ENCODE measurements at regions not wholly inside any gene's neighbourhood (a gene's known extent, or its start where the extent isn't known, plus 50 kb on each side); places are given as distances from the start of the nearest gene placed in this dataset.

DNA sequence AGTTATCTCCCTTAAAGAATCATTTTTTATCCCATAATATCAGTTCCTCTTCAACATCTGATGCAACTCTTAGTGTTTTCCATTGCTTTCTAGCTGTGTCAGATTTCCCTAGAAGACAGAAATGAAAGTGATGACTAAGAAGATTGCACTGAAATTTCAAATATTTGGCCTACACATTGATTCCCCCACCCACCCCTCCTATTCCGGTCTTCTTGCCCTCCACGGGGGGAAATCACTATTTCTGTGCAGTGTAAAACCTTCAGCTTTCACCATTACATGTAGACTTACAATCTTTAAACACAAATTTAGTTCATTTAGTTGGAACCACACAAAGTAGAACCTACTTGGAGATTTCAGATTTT lies 63.7 kb upstream of the IL6 start:
- no peak for TF ChIP-seq CTCF (IDR thresholded peaks at IDR 0.05)
- TF ChIP-seq POLR2A (IDR thresholded peaks at IDR 0.05): no peak
- WGBS, 2 donors: 53 to 69% methylated on average over 2 of the region's 2 CpGs
- DNase-seq: no peak
- H3K4me3 ChIP-seq: no peak overlapping the region
- no peaks in the 10 kb centered on the region for H3K4me1 ChIP-seq
- no peak for ATAC-seq
- no peak overlapping the region for H3K27ac ChIP-seq
- no peaks in the 10 kb centered on the region for H3K27me3 ChIP-seq
- no peaks in the 10 kb centered on the region for H3K36me3 ChIP-seq (replicated peaks in 1 of 2; ENCODE audit: insufficient read depth in 1 of 2, low read depth in 2 of 2)
- intact Hi-C loops (cut with DNase I): no loop called here
- no peaks in the 10 kb centered on the region for H3K9me3 ChIP-seq

GRCh38 chr7:22662556-22663356 lies 64.2 kb upstream of the IL6 start:
- Histone ChIP-seq H3K27me3 (no peaks in the 10 kb centered on the region), H3K36me3 (replicated peaks in 1 of 2; ENCODE audit: insufficient read depth in 1 of 2, low read depth in 2 of 2) (no peaks in the 10 kb centered on the region), H3K4me3 (no peak overlapping the region), H3K27ac (no peak overlapping the region), H3K9me3 (no peaks in the 10 kb centered on the region), H3K4me1 (no peaks in the 10 kb centered on the region)
- ATAC-seq: no peak
- WGBS, 2 donors: 73 to 82% methylated on average over 3 of the region's 3 CpGs
- DNase-seq: no peak
- intact Hi-C loops (cut with DNase I): no loop called here
- TF ChIP-seq POLR2A (IDR thresholded peaks at IDR 0.05): no peak
- TF ChIP-seq CTCF (IDR thresholded peaks at IDR 0.05): no peak

GRCh38 chr7:22662036-22662435 lies 65.0 kb upstream of the IL6 start:
- no peaks in the 10 kb centered on the region for H3K27me3 ChIP-seq
- no peak overlapping the region for H3K27ac ChIP-seq
- no peak for TF ChIP-seq POLR2A (IDR thresholded peaks at IDR 0.05)
- DNase-seq (no peak), ATAC-seq (no peak)
- H3K4me3 ChIP-seq: no peak overlapping the region
- H3K9me3 ChIP-seq: no peaks in the 10 kb centered on the region
- intact Hi-C loops (cut with DNase I): no loop called here
- no peaks in the 10 kb centered on the region for H3K36me3 ChIP-seq (replicated peaks in 1 of 2; ENCODE audit: insufficient read depth in 1 of 2, low read depth in 2 of 2)
- no peaks in the 10 kb centered on the region for H3K4me1 ChIP-seq

- no peak overlapping the region for H3K4me3 ChIP-seq
- H3K27me3 ChIP-seq: no peaks in the 10 kb centered on the region
- no peaks in the 10 kb centered on the region for H3K36me3 ChIP-seq (replicated peaks in 1 of 2; ENCODE audit: insufficient read depth in 1 of 2, low read depth in 2 of 2)
- 47 to 54% methylated on average over 3 of the region's 3 CpGs for WGBS, 2 donors
- H3K27ac ChIP-seq: no peak overlapping the region
- H3K4me1 ChIP-seq: no peaks in the 10 kb centered on the region
- ATAC-seq (no peak), DNase-seq (no peak)
- H3K9me3 ChIP-seq: no peaks in the 10 kb centered on the region
- no peak for TF ChIP-seq POLR2A (IDR thresholded peaks at IDR 0.05)
- TF ChIP-seq CTCF (IDR thresholded peaks at IDR 0.05): peak in 5 of 7 experiments; percentile 5 to 34 (median 25)
- intact Hi-C loops (cut with DNase I): no loop called here
Observed at GRCh38 chr7:22660732-22661131, 66.3 kb upstream of the IL6 start.

- H3K4me3 ChIP-seq: no peak overlapping the region
- no peak overlapping the region for H3K27ac ChIP-seq
- intact Hi-C loops (cut with DNase I): no loop called here
- H3K27me3 ChIP-seq: no peaks in the 10 kb centered on the region
- DNase-seq (no peak), ATAC-seq (no peak)
- H3K4me1 ChIP-seq: no peaks in the 10 kb centered on the region
- H3K9me3 ChIP-seq: no peaks in the 10 kb centered on the region
- H3K36me3 ChIP-seq (replicated peaks in 1 of 2; ENCODE audit: insufficient read depth in 1 of 2, low read depth in 2 of 2): no peaks in the 10 kb centered on the region
- TF ChIP-seq POLR2A (IDR thresholded peaks at IDR 0.05): no peak
- no peak for TF ChIP-seq CTCF (IDR thresholded peaks at IDR 0.05)
- WGBS, 2 donors: 80 to 100% methylated on average over 1 of the region's 1 CpG
Observed at GRCh38 chr7:22660293-22660692, 66.7 kb upstream of the IL6 start.

Measured in body of pancreas (tissue), 4 donors.